K562 (cell line): ENCODE measurements at regions not wholly inside any gene's neighbourhood (a gene's known extent, or its start where the extent isn't known, plus 50 kb on each side); places are given as distances from the start of the nearest gene placed in this dataset.

Experiments
- POLR2A ChIP-seq: fragments of 450-650 bp; conservative IDR thresholded peaks from 2 replicates; pipeline ENCODE4 v1.6.1; 2016
- YBX1 ChIP-seq: fragments of 450-650 bp; IDR thresholded peaks from 2 replicates; pipeline ENCODE4 v1.7.1; 2016; ENCODE audit warnings: mild to moderate bottlenecking

GRCh38 chr3:107911337-107912000 is 179.4 kb downstream of the CD47 start:
- TF ChIP-seq POLR2A (no peak), YBX1 (no peak)
